Neural crest cell (in vitro differentiated cells): ENCODE measurements at regions not wholly inside any gene's neighbourhood (a gene's known extent, or its start where the extent isn't known, plus 50 kb on each side); places are given as distances from the start of the nearest gene placed in this dataset.

Experiments used
- DNase-seq: peaks from one replicate; pipeline ENCODE4 v3.0.0; 2021; ENCODE audit warnings: low read depth, mixed read lengths, low spot score
- H3K27ac Mint-ChIP-seq: one replicate; pipeline ENCODE4 v1.8.0; 2021; ENCODE audit warnings: mild to moderate bottlenecking, mixed read lengths; ENCODE audit not compliant: unreplicated experiment
- H3K27me3 Mint-ChIP-seq: 2 replicates; pipeline ENCODE4 v1.8.0; 2021; ENCODE audit warnings: low read depth, mild to moderate bottlenecking, mixed read lengths
- H3K36me3 Mint-ChIP-seq: 2 replicates; pipeline ENCODE4 v1.8.0; 2021; ENCODE audit warnings: low read depth, mild to moderate bottlenecking, mixed read lengths
- H3K4me1 Mint-ChIP-seq: 2 replicates; pipeline ENCODE4 v1.8.0; 2021; ENCODE audit warnings: mixed read lengths
- H3K4me3 Mint-ChIP-seq: one replicate; pipeline ENCODE4 v1.8.0; 2021; ENCODE audit warnings: mild to moderate bottlenecking, mixed read lengths
- H3K9me3 Mint-ChIP-seq: 2 replicates; pipeline ENCODE4 v1.8.0; 2021; ENCODE audit warnings: mixed read lengths
- CTCF ChIP-seq: fragments of 200-600 bp; sonication (generic); conservative IDR thresholded peaks from 2 replicates; pipeline ENCODE4 v1.5.0; 2021; ENCODE audit warnings: antibody characterized with exemption, mild to moderate bottlenecking

GRCh38 chr4:156475322-156475721 is 496.3 kb downstream of the PDGFC start:
- no peaks in the 10 kb centered on the region for H3K36me3 Mint-ChIP-seq
- no peak overlapping the region for H3K27ac Mint-ChIP-seq
- H3K4me3 Mint-ChIP-seq: no peak overlapping the region
- peaks cover 8% of the 10 kb centered on the region for H3K9me3 Mint-ChIP-seq
- no peak for DNase-seq
- TF ChIP-seq CTCF: peak; percentile 72
- no peaks in the 10 kb centered on the region for H3K27me3 Mint-ChIP-seq
- H3K4me1 Mint-ChIP-seq: peaks cover 8% of the 10 kb centered on the region

- H3K27me3 Mint-ChIP-seq: no peaks in the 10 kb centered on the region
- no peak for TF ChIP-seq CTCF
- peaks cover 4% of the 10 kb centered on the region for H3K9me3 Mint-ChIP-seq
- H3K27ac Mint-ChIP-seq: no peak overlapping the region
- DNase-seq: no peak
- no peaks in the 10 kb centered on the region for H3K36me3 Mint-ChIP-seq
- no peak overlapping the region for H3K4me3 Mint-ChIP-seq
- H3K4me1 Mint-ChIP-seq: peaks cover 14% of the 10 kb centered on the region
Measured at GRCh38 chr4:156473151-156473550, 498.4 kb downstream of the PDGFC start.

GRCh38 chr4:156472624-156473023 is 499.0 kb downstream of the PDGFC start:
- no peak for TF ChIP-seq CTCF
- DNase-seq: no peak
- Mint-ChIP-seq H3K27ac (no peak overlapping the region), H3K4me1 (peaks cover 14% of the 10 kb centered on the region), H3K9me3 (peaks cover 4% of the 10 kb centered on the region), H3K36me3 (no peaks in the 10 kb centered on the region), H3K4me3 (no peak overlapping the region), H3K27me3 (no peaks in the 10 kb centered on the region)

GRCh38 chr4:156459584-156459983 is 505.9 kb upstream of the CTSO start:
- Mint-ChIP-seq H3K27ac (no peak overlapping the region), H3K4me1 (no peaks in the 10 kb centered on the region), H3K4me3 (no peak overlapping the region), H3K36me3 (no peaks in the 10 kb centered on the region), H3K9me3 (peaks cover 4% of the 10 kb centered on the region), H3K27me3 (no peaks in the 10 kb centered on the region)
- TF ChIP-seq CTCF: no peak
- no peak for DNase-seq

GRCh38 chr4:156456830-156457229 is 503.2 kb upstream of the CTSO start:
- no peak for TF ChIP-seq CTCF
- H3K27ac Mint-ChIP-seq: no peak overlapping the region
- H3K4me3 Mint-ChIP-seq: no peak overlapping the region

GRCh38 chr4:156443488-156443887 is 489.8 kb upstream of the CTSO start:
- Mint-ChIP-seq H3K9me3 (no peaks in the 10 kb centered on the region), H3K4me3 (no peak overlapping the region), H3K36me3 (no peaks in the 10 kb centered on the region), H3K27ac (no peak overlapping the region), H3K4me1 (no peaks in the 10 kb centered on the region), H3K27me3 (no peaks in the 10 kb centered on the region)
- DNase-seq: no peak
- TF ChIP-seq CTCF: no peak

More at GRCh38 chr4:156456830-156457229, 503.2 kb upstream of the CTSO start:
- DNase-seq: no peak
- Mint-ChIP-seq H3K27me3 (no peaks in the 10 kb centered on the region), H3K36me3 (no peaks in the 10 kb centered on the region), H3K9me3 (peaks cover 8% of the 10 kb centered on the region), H3K4me1 (no peaks in the 10 kb centered on the region)
